ENCODE measurements at regions not wholly inside any gene's neighbourhood (a gene's known extent, or its start where the extent isn't known, plus 50 kb on each side); places are given as distances from the start of the nearest gene placed in this dataset.

DNA sequence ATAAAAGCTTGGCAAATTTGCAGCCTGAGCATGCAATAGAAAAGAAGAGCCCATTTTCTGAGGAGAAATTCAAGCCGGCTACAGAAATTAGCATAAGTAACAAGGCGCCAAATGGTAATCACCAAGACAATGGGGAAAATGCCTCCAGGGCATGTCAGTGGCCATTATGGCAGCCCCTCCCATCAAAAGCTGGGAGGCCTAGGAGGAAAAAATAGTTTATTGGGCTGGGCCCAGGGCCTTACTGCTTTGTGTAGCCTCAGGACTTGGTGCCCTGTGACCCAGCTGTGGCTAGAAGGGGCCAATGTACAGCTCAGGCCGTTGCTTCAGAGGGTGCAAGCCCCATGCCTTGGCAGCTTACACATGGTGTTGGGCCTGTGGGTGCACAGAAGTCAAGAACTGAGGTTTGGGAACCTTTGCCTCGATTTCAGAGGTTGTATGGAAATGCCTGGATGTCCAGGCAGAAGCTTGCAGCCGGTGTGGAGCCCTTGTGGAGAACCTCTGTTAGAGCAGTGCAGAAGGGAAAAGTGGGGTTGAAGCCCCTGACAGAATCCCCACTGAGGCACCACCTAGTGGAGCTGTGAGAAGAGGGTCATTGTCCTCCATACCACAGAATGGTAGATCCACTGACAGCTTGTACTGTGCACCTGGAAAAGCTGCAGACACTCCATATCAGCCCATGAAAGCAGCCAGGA is 328.5 kb upstream of the MAP3K7 start:
- TF ChIP-seq POLR2A (IDR thresholded peaks at IDR 0.05; ENCODE audit: low read depth, low read length) = no peak
- no peak for TF ChIP-seq TAF1 (IDR thresholded peaks at IDR 0.05; ENCODE audit: borderline replicate concordance, low read depth, low read length)
- no peak for TF ChIP-seq POLR2AphosphoS5 (IDR thresholded peaks at IDR 0.05; ENCODE audit: low read depth, low read length)
- no peak for FAIRE-seq
- no peak for DNase-seq (ENCODE audit: insufficient read length)

GRCh38 chr6:90914312-90914711 is 327.4 kb upstream of the MAP3K7 start:
- DNase-seq (ENCODE audit: insufficient read length) (no peak), FAIRE-seq (no peak)
- no peak for TF ChIP-seq POLR2A (IDR thresholded peaks at IDR 0.05; ENCODE audit: low read depth, low read length)
- TF ChIP-seq POLR2AphosphoS5 (IDR thresholded peaks at IDR 0.05; ENCODE audit: low read depth, low read length) = no peak
- TF ChIP-seq TAF1 (IDR thresholded peaks at IDR 0.05; ENCODE audit: borderline replicate concordance, low read depth, low read length) = no peak

DNA sequence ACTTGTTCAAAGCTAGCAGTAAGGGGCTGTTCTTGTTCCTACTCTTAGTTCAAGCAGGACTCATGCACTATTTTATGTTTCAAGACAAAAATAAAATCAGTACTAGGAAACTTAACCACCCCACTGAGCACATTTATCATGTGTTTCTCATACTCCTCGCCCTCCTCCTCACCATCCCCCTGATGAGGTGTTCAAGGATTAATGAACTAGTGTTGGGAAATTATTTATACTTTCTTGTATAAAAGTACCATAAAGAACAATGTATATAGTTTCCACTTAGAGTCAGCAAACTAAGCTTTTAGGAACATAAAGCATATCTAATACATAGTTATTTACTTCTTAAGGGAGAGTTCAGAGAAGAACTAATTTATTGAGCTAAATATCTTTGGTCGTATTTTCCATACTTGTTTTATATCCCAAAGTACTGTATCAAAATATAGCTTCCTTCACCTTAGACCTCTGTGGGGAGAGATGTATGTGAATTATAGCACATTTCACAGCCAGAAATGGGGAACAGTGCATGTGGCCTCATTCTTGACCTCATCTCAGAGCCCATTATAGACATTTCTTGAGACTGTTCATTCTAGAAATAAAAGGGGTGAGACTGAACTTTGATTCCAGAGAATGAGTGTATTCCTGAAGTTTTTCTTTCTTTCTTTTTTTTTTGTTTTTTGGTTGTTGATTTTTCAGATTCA is 326.5 kb upstream of the MAP3K7 start:
- FAIRE-seq = no peak
- no peak for TF ChIP-seq POLR2AphosphoS5 (IDR thresholded peaks at IDR 0.05; ENCODE audit: low read depth, low read length)
- no peak for TF ChIP-seq POLR2A (IDR thresholded peaks at IDR 0.05; ENCODE audit: low read depth, low read length)
- TF ChIP-seq TAF1 (IDR thresholded peaks at IDR 0.05; ENCODE audit: borderline replicate concordance, low read depth, low read length) = no peak

GRCh38 chr6:90911642-90912041 is 324.8 kb upstream of the MAP3K7 start:
- TF ChIP-seq POLR2A (IDR thresholded peaks at IDR 0.05; ENCODE audit: low read depth, low read length) (no peak), POLR2AphosphoS5 (IDR thresholded peaks at IDR 0.05; ENCODE audit: low read depth, low read length) (no peak), TAF1 (IDR thresholded peaks at IDR 0.05; ENCODE audit: borderline replicate concordance, low read depth, low read length) (no peak)
- no peak for DNase-seq (ENCODE audit: insufficient read length)
- FAIRE-seq = no peak

More for the DNA sequence above, 326.5 kb upstream of the MAP3K7 start:
- DNase-seq (ENCODE audit: insufficient read length) = no peak

DNA sequence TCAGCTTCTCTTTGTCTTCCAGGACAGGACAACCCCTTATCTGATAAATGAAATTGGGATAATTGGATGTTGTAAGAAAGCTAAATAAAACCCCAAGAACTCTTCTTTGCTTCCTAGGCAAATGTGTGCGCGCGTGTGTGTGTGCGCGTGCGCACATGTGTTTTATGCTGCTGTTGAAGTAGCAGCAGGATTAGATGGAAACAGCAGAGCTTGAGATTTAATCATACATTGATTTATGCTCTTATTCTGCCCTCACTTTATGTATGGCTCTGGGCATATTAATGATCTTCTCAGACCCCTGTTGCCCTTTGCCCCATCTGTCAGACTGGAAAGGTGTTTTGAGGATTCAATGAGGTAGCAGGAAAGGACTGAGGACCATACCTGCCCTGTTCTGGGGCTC is 324.0 kb upstream of the MAP3K7 start:
- no peak for FAIRE-seq
- DNase-seq (ENCODE audit: insufficient read length) = no peak
- TF ChIP-seq TAF1 (IDR thresholded peaks at IDR 0.05; ENCODE audit: borderline replicate concordance, low read depth, low read length) (no peak), POLR2A (IDR thresholded peaks at IDR 0.05; ENCODE audit: low read depth, low read length) (no peak), POLR2AphosphoS5 (IDR thresholded peaks at IDR 0.05; ENCODE audit: low read depth, low read length) (no peak)

- FAIRE-seq (no peak), DNase-seq (ENCODE audit: insufficient read length) (no peak)
- no peak for TF ChIP-seq POLR2A (IDR thresholded peaks at IDR 0.05; ENCODE audit: low read depth, low read length)
- TF ChIP-seq TAF1 (IDR thresholded peaks at IDR 0.05; ENCODE audit: borderline replicate concordance, low read depth, low read length) = no peak
- TF ChIP-seq POLR2AphosphoS5 (IDR thresholded peaks at IDR 0.05; ENCODE audit: low read depth, low read length) = no peak
Observed at GRCh38 chr6:90907931-90908655, 321.2 kb upstream of the MAP3K7 start.

DNA sequence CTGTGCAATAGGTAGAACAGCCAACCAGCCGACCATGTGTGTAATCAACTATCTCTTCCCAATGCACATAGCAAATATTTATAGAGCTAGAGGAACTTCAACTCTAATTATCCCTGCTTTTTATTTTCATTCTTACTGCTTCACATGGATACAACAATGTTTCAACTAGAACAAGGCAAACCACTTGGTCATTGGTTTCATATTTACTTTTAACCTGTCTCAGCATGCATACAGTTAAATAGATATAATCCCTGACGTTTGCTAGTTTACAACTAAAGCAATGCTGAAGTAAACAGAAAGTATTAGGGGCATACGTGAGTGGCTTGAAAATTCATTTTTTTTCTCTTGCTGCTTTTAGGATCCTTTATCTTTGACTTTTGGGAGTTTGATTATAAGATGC is 318.5 kb upstream of the MAP3K7 start:
- DNase-seq (ENCODE audit: insufficient read length) (no peak), FAIRE-seq (no peak)
- no peak for TF ChIP-seq POLR2AphosphoS5 (IDR thresholded peaks at IDR 0.05; ENCODE audit: low read depth, low read length)
- no peak for TF ChIP-seq POLR2A (IDR thresholded peaks at IDR 0.05; ENCODE audit: low read depth, low read length)
- TF ChIP-seq TAF1 (IDR thresholded peaks at IDR 0.05; ENCODE audit: borderline replicate concordance, low read depth, low read length) = no peak

GRCh38 chr6:90900034-90900433 is 313.2 kb upstream of the MAP3K7 start:
- DNase-seq (ENCODE audit: insufficient read length) = no peak
- no peak for FAIRE-seq
- TF ChIP-seq TAF1 (IDR thresholded peaks at IDR 0.05; ENCODE audit: borderline replicate concordance, low read depth, low read length) (no peak), POLR2AphosphoS5 (IDR thresholded peaks at IDR 0.05; ENCODE audit: low read depth, low read length) (no peak), POLR2A (IDR thresholded peaks at IDR 0.05; ENCODE audit: low read depth, low read length) (no peak)

DNA sequence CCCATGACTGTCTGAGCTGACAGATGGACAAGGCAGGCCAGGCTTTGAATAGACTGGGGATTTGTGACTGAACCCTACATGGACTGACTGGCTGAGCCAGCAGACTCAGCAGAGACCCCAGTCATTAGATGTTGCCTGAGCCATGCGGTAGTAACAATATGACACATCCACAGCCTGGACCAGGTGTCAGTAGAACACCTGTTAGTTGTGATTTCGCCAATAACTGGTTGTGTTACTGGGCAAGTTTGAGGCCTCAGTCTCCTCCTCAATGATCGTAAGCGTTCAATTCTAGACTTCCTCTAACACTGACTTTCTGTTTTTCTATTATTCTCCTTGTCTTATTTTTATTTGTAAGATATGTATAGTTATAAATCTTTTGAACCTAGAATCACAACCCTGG is 311.9 kb upstream of the MAP3K7 start:
- no peak for DNase-seq (ENCODE audit: insufficient read length)
- no peak for TF ChIP-seq TAF1 (IDR thresholded peaks at IDR 0.05; ENCODE audit: borderline replicate concordance, low read depth, low read length)
- TF ChIP-seq POLR2A (IDR thresholded peaks at IDR 0.05; ENCODE audit: low read depth, low read length) = no peak
- TF ChIP-seq POLR2AphosphoS5 (IDR thresholded peaks at IDR 0.05; ENCODE audit: low read depth, low read length) = no peak
- no peak for FAIRE-seq

DNA sequence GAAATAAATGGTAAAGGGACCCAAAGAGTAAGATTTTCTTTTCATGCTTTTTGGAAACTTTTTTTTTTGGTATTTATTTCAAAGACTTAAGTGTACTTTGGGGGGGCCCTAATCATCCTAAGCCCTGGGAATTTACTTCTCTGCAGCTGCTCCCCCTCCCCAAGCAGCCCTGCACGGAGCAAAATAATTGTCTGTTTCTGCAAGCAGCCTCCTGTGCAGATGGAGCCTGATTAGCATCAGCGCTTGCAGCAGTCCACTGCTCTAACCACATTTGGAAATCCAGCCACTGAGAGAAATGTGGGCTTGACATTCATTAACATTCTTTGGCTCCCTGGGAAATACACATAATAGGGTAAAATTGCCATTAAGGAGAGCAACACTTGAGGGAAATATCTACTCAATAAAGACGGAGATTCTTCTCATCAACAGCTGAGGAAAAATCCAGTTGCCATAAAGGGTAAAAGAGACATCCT is 309.2 kb upstream of the MAP3K7 start:
- TF ChIP-seq TAF1 (IDR thresholded peaks at IDR 0.05; ENCODE audit: borderline replicate concordance, low read depth, low read length) (no peak), POLR2A (IDR thresholded peaks at IDR 0.05; ENCODE audit: low read depth, low read length) (no peak), POLR2AphosphoS5 (IDR thresholded peaks at IDR 0.05; ENCODE audit: low read depth, low read length) (no peak)
- FAIRE-seq = no peak
- DNase-seq (ENCODE audit: insufficient read length) = no peak

- no peak for FAIRE-seq
- TF ChIP-seq POLR2A (IDR thresholded peaks at IDR 0.05; ENCODE audit: low read depth, low read length) = no peak
- no peak for TF ChIP-seq TAF1 (IDR thresholded peaks at IDR 0.05; ENCODE audit: borderline replicate concordance, low read depth, low read length)
- TF ChIP-seq POLR2AphosphoS5 (IDR thresholded peaks at IDR 0.05; ENCODE audit: low read depth, low read length) = no peak
- no peak for DNase-seq (ENCODE audit: insufficient read length)
Observed at GRCh38 chr6:90895299-90896074, 308.6 kb upstream of the MAP3K7 start.
